H7 (cell line): ENCODE measurements at regions not wholly inside any gene's neighbourhood (a gene's known extent, or its start where the extent isn't known, plus 50 kb on each side); places are given as distances from the start of the nearest gene placed in this dataset.
A peak's percentile ranks its signal among the peaks of the same experiment; 100 is the strongest.

ENCODE experiments used
- DNase-seq: peaks from one replicate; pipeline ENCODE4 v3.0.0; 2012
- H3K27me3 ChIP-seq: 2 replicates; pipeline ENCODE4 v1.6.0; 2011; ENCODE audit warnings: mild to moderate bottlenecking, low read length; ENCODE audit not compliant: control insufficient read depth, insufficient read depth
- H3K36me3 ChIP-seq: replicated peaks from 2 replicates; pipeline ENCODE4 v1.5.1; 2011; ENCODE audit warnings: low read length; ENCODE audit not compliant: control insufficient read depth, insufficient read depth
- H3K4me3 ChIP-seq: 2 replicates; pipeline ENCODE4 v1.5.1; 2011; ENCODE audit warnings: low read depth, mild to moderate bottlenecking, control low read depth, low read length, moderate library complexity; ENCODE audit not compliant: insufficient read depth

- Histone ChIP-seq H3K4me3 (no peak overlapping the region), H3K27me3 (no peaks in the 10 kb centered on the region), H3K36me3 (no peaks in the 10 kb centered on the region)
- DNase-seq, result no peak
These were observed 175.8 kb upstream of the PRKCQ start for GRCh38 chr10:6755781-6756460.

DNA sequence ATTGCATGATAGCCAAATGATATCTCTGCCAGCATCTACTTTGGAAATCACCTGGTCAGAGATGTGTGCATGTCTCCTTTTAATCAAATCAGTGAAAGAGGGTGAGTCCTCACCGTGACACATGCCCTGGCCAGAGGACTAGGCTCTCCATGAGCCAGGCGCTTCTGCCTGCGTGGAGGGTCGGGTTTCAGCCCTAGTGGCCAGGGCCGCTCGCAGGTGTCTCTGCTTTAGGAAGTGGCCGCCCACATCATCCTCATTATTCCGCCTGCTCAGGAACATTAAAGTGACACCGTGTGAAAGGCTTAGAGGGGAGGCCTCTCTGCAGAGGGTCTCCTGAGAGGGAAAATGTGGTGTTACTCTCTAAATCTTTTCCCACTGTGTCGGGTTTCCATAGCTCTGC is 173.6 kb upstream of the PRKCQ start:
- H3K4me3 ChIP-seq, result no peak overlapping the region
- peak; percentile 49 for DNase-seq
- H3K27me3 ChIP-seq, result no peaks in the 10 kb centered on the region
- no peaks in the 10 kb centered on the region for H3K36me3 ChIP-seq

- H3K27me3 ChIP-seq, result no peaks in the 10 kb centered on the region
- no peaks in the 10 kb centered on the region for H3K36me3 ChIP-seq
- H3K4me3 ChIP-seq, result no peak overlapping the region
- no peak for DNase-seq
These were observed 171.3 kb upstream of the PRKCQ start for GRCh38 chr10:6751363-6751762.

GRCh38 chr10:6748981-6749635 is 169.0 kb upstream of the PRKCQ start:
- H3K36me3 ChIP-seq, result no peaks in the 10 kb centered on the region
- H3K27me3 ChIP-seq, result no peaks in the 10 kb centered on the region
- DNase-seq, result no peak
- no peak overlapping the region for H3K4me3 ChIP-seq

DNA sequence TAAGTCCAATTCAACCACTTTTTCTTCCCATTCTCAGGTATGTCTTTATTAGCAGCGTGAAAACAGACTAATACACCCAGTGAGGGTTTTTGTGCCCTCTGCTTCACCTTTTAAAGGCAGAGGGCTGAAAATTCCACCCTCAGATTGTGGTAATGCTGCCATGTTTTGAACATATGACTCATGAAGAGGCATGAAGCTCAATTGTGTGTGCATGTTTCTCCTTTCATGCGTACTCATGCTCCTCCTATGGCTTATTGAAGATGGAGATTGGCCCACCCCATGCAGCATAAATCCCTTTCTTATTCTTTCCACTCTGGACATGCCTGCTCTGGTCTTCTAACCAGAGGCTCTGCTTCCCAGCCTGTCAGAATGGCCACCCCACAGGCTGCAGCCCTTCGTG is 168.0 kb upstream of the PRKCQ start:
- no peaks in the 10 kb centered on the region for H3K27me3 ChIP-seq
- H3K36me3 ChIP-seq, result no peaks in the 10 kb centered on the region
- no peak overlapping the region for H3K4me3 ChIP-seq
- no peak for DNase-seq

DNA sequence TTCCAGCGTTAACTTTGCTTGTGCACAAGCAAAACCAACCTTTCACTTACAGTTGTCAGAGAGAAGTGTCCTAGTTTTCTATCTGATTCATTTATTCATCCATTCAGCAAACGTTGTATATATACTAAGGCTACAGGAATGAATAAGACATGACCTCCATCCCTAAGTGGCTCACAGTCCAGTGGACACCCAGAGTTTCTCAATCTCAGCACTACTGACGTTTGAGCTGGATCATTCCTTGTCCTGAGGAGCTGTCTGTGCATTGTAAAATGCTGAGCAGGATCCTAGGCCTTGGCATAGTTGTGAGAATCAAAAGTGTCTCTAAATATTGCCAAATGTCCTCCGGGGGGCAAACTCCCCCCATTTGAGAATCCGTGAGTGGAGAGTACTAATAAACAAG is 166.7 kb upstream of the PRKCQ start:
- H3K36me3 ChIP-seq, result no peaks in the 10 kb centered on the region
- H3K27me3 ChIP-seq, result no peaks in the 10 kb centered on the region
- no peak for DNase-seq
- no peak overlapping the region for H3K4me3 ChIP-seq

GRCh38 chr10:6743291-6743849 is 163.3 kb upstream of the PRKCQ start:
- DNase-seq, result no peak
- no peak overlapping the region for H3K4me3 ChIP-seq
- no peaks in the 10 kb centered on the region for H3K36me3 ChIP-seq

DNA sequence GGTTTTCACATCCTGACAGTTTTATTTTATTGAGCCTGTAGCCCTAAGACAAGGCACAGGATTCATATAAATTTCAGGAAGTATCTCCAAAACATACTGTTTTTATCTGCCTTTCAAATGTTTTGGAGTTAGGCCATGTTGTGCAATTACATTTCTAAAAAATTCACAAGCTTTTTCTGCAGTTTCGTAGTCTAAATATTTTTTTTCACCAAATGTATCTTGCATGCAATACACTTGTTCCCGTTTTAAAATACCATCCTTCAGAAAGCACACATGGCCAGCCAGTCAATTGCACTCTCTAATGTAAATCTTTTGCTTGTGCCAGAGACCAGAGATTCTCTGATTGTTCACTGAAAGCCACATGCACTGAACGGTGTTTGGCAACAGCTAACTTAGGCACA is 161.5 kb upstream of the PRKCQ start:
- no peak for DNase-seq
- no peaks in the 10 kb centered on the region for H3K36me3 ChIP-seq

More at GRCh38 chr10:6743291-6743849, 163.3 kb upstream of the PRKCQ start:
- no peaks in the 10 kb centered on the region for H3K27me3 ChIP-seq

GRCh38 chr10:6739530-6740174 is 159.6 kb upstream of the PRKCQ start:
- no peaks in the 10 kb centered on the region for H3K27me3 ChIP-seq
- H3K4me3 ChIP-seq, result no peak overlapping the region
- no peak for DNase-seq
- no peaks in the 10 kb centered on the region for H3K36me3 ChIP-seq

More for the DNA sequence above, 161.5 kb upstream of the PRKCQ start:
- H3K27me3 ChIP-seq, result no peaks in the 10 kb centered on the region
- H3K4me3 ChIP-seq, result no peak overlapping the region

GRCh38 chr10:6738112-6738768 is 158.2 kb upstream of the PRKCQ start:
- peak; percentile 42 for DNase-seq
- no peaks in the 10 kb centered on the region for H3K27me3 ChIP-seq
- no peak overlapping the region for H3K4me3 ChIP-seq
- no peaks in the 10 kb centered on the region for H3K36me3 ChIP-seq

GRCh38 chr10:6737758-6738111 is 157.7 kb upstream of the PRKCQ start:
- peaks cover 1% of the 10 kb centered on the region; the same call in 1 of the 2 replicates for H3K27me3 ChIP-seq
- no peaks in the 10 kb centered on the region for H3K36me3 ChIP-seq
- DNase-seq, result no peak
- H3K4me3 ChIP-seq, result no peak overlapping the region

GRCh38 chr10:6737080-6737641 is 157.1 kb upstream of the PRKCQ start:
- Histone ChIP-seq H3K36me3 (no peaks in the 10 kb centered on the region), H3K4me3 (no peak overlapping the region), H3K27me3 (peaks cover 1% of the 10 kb centered on the region; the same call in 1 of the 2 replicates)
- DNase-seq, result peak; percentile 50

DNA sequence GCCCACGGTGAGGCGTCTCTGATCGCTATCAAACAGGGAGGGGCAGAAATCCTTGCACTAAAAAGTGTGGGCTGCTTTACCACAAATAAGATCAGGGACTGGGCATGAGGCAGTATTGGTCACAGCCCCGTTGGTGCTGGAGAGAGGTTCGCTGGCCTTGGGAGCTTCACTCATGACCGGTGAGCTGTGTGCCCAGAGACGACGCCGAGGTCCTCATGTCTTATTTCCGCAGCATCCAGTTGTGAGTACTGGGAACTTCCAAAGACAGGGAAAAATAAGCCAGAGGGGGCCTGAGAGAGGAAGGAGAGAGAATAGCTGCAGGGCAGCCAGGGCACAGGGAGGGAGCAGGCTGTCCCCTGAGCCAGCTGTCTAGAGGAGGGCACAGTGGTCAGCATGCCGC is 154.2 kb upstream of the PRKCQ start:
- Histone ChIP-seq H3K36me3 (no peaks in the 10 kb centered on the region), H3K27me3 (peaks cover 1% of the 10 kb centered on the region; the same call in 1 of the 2 replicates), H3K4me3 (no peak overlapping the region)
- DNase-seq, result no peak

GRCh38 chr10:6729861-6730344 is 149.8 kb upstream of the PRKCQ start:
- Histone ChIP-seq H3K36me3 (no peaks in the 10 kb centered on the region), H3K4me3 (no peak overlapping the region), H3K27me3 (peaks cover 1% of the 10 kb centered on the region; the same call in 1 of the 2 replicates)
- no peak for DNase-seq
